Neuronal stem cell (in vitro differentiated cells): ENCODE measurements at regions not wholly inside any gene's neighbourhood (a gene's known extent, or its start where the extent isn't known, plus 50 kb on each side); places are given as distances from the start of the nearest gene placed in this dataset.

Experiments used
- DNase-seq: peaks from one replicate; pipeline ENCODE4 v3.0.0-alpha.2; 2013; ENCODE audit warnings: low spot score
- H2AFZ ChIP-seq: one replicate; pipeline ENCODE4 v1.6.1; 2013; ENCODE audit warnings: mild to moderate bottlenecking, low read length, inconsistent platforms
- H2AK5ac ChIP-seq: 2 replicates; pipeline ENCODE4 v1.6.1; 2013; ENCODE audit warnings: low read depth, mild to moderate bottlenecking, inconsistent platforms, low read length, moderate library complexity, mixed read lengths
- H2BK120ac ChIP-seq: 2 replicates; pipeline ENCODE4 v1.6.1; 2013; ENCODE audit warnings: low read depth, mild to moderate bottlenecking, inconsistent platforms, low read length, moderate library complexity, mixed read lengths
- H2BK12ac ChIP-seq: one replicate; pipeline ENCODE4 v1.6.1; 2013; ENCODE audit warnings: low read length, inconsistent platforms
- H2BK15ac ChIP-seq: 2 replicates; pipeline ENCODE4 v1.6.1; 2013; ENCODE audit warnings: mild to moderate bottlenecking, low read length, inconsistent platforms, mixed read lengths
- H2BK5ac ChIP-seq: one replicate; pipeline ENCODE4 v1.6.1; 2013; ENCODE audit warnings: inconsistent platforms, mild to moderate bottlenecking, low read length, moderate library complexity
- H3K14ac ChIP-seq: one replicate; pipeline ENCODE4 v1.6.1; 2013; ENCODE audit warnings: low read length, inconsistent platforms
- H3K18ac ChIP-seq: 2 replicates; pipeline ENCODE4 v1.6.1; 2013; ENCODE audit warnings: low read length, inconsistent platforms
- H3K23ac ChIP-seq: 2 replicates; pipeline ENCODE4 v1.6.1; 2013; ENCODE audit warnings: low read depth, mild to moderate bottlenecking, mixed read lengths, low read length, inconsistent platforms; ENCODE audit not compliant: poor library complexity
- H3K27ac ChIP-seq: replicated peaks from 3 replicates; pipeline ENCODE4 v1.5.1; 2013; ENCODE audit warnings: low read length, inconsistent platforms
- H3K27me3 ChIP-seq, 3 experiments: 2 replicates each; pipeline ENCODE4 v1.6.1; 2013; ENCODE audit warnings: low read length in 3 of 3, mild to moderate bottlenecking in 2 of 3, inconsistent platforms in 1 of 3, low read depth in 1 of 3, mixed read lengths in 1 of 3, moderate library complexity in 1 of 3; ENCODE audit not compliant: control insufficient read depth in 3 of 3, insufficient read depth in 3 of 3
- H3K36me3 ChIP-seq, 2 donors: replicated peaks in 1 of 2; 2 replicates each; pipeline ENCODE4 v1.6.1; 2013; ENCODE audit warnings: low read length in 2 of 2; ENCODE audit not compliant: control insufficient read depth in 2 of 2, insufficient read depth in 2 of 2
- H3K4ac ChIP-seq: 2 replicates; pipeline ENCODE4 v1.6.1; 2013; ENCODE audit warnings: inconsistent platforms, mild to moderate bottlenecking, low read length, moderate library complexity
- H3K4me1 ChIP-seq, 2 donors: 1 replicate in 1 of 2; 2 replicates in 1 of 2; pipeline ENCODE4 v1.6.1; 2013; ENCODE audit warnings: low read length in 2 of 2, low read depth in 1 of 2; ENCODE audit not compliant: control insufficient read depth in 2 of 2, insufficient read depth in 1 of 2
- H3K4me2 ChIP-seq: one replicate; pipeline ENCODE4 v1.6.1; 2013; ENCODE audit warnings: mild to moderate bottlenecking, low read length, inconsistent platforms; ENCODE audit not compliant: insufficient read depth, poor library complexity, severe bottlenecking
- H3K4me3 ChIP-seq, 2 donors: 2 replicates each; pipeline ENCODE4 v1.5.1; 2013; ENCODE audit warnings: low read length in 2 of 2, mild to moderate bottlenecking in 2 of 2, inconsistent platforms in 1 of 2, moderate library complexity in 1 of 2
- H3K79me1 ChIP-seq: one replicate; pipeline ENCODE4 v1.6.1; 2013; ENCODE audit warnings: low read depth, mild to moderate bottlenecking, inconsistent platforms, low read length, moderate library complexity
- H3K9ac ChIP-seq: one replicate; pipeline ENCODE4 v1.6.1; 2013; ENCODE audit warnings: mild to moderate bottlenecking, low read depth, low read length, inconsistent platforms; ENCODE audit not compliant: poor library complexity
- H3K9me3 ChIP-seq, 2 donors: replicated peaks in 1 of 2; 2 replicates each; pipeline versions ENCODE3 to v1.6.1; 2013; ENCODE audit warnings: low read length in 2 of 2, mild to moderate bottlenecking in 2 of 2, inconsistent platforms in 1 of 2, low read depth in 1 of 2, mixed read lengths in 1 of 2, moderate library complexity in 1 of 2; ENCODE audit not compliant: control insufficient read depth in 2 of 2, insufficient read depth in 1 of 2
- H4K8ac ChIP-seq: one replicate; pipeline ENCODE4 v1.6.1; 2013; ENCODE audit warnings: low read depth, mild to moderate bottlenecking, inconsistent platforms, low read length, moderate library complexity
- H4K91ac ChIP-seq: one replicate; pipeline ENCODE4 v1.6.1; 2013; ENCODE audit warnings: low read length, low read depth, mild to moderate bottlenecking, inconsistent platforms; ENCODE audit not compliant: poor library complexity
- WGBS, 2 donors: extraction: QIAGEN DNeasy Blood & Tissue Kit; methylation state at CpG; one replicate each; pipeline ENCODE4 v1.1.7; 2013; ENCODE audit warnings: missing lambda C conversion rate in 2 of 2, mixed read lengths in 1 of 2; ENCODE audit not compliant: insufficient read length in 2 of 2, insufficient replicate concordance in 1 of 2; ENCODE audit errors: extremely low coverage in 2 of 2; 5-methylcytosine and 5-hydroxymethylcytosine counted together

DNA sequence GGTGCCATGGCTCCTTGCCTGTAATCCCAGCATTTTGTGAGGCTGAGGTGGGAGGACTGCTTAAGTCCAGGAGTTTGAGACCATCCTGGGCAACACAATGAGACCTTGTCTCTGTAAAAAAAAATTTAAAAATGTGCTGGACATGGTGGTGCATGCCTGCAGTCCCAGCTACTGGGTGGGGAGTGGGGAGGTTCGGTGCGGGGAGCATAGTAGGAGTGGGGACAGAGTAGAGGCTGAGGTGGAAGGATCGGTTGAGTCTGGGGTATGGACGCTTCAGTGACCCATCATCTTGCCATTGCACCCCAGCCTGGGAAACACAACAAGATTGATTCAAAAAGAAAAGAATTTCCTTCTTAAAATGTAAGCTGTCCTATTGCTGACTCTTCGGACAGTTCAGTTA, 1490.0 kb upstream of the GBE1 start:
- no peaks in the 10 kb centered on the region for H3K79me1 ChIP-seq
- H3K27me3 ChIP-seq = no peaks in the 10 kb centered on the region
- H3K4me2 ChIP-seq = no peak overlapping the region
- no peaks in the 10 kb centered on the region for H3K9me3 ChIP-seq
- H3K23ac ChIP-seq = no peak overlapping the region
- no peaks in the 10 kb centered on the region for H3K36me3 ChIP-seq
- no peak overlapping the region for H3K4ac ChIP-seq
- H2AK5ac ChIP-seq = no peak overlapping the region
- no peak overlapping the region for H2BK5ac ChIP-seq
- H4K91ac ChIP-seq = no peak overlapping the region
- no peak overlapping the region for H2BK120ac ChIP-seq
- no CpG with 5 or more reads among the region's 5 CpGs for WGBS, 2 donors
- H3K4me1 ChIP-seq = no peaks in the 10 kb centered on the region
- H3K27ac ChIP-seq = no peak overlapping the region
- no peak overlapping the region for H3K14ac ChIP-seq
- H3K4me3 ChIP-seq = no peak overlapping the region
- H2BK15ac ChIP-seq = no peak overlapping the region
- H3K18ac ChIP-seq = no peak overlapping the region
- no peak overlapping the region for H4K8ac ChIP-seq
- no peak overlapping the region for H2BK12ac ChIP-seq
- DNase-seq = no peak
- no peak overlapping the region for H3K9ac ChIP-seq
- H2AFZ ChIP-seq = no peak overlapping the region

GRCh38 chr3:83250613-83251012, 1489.2 kb upstream of the GBE1 start:
- H3K18ac ChIP-seq = no peak overlapping the region
- no peaks in the 10 kb centered on the region for H3K79me1 ChIP-seq
- no CpG with 5 or more reads among the region's 1 CpG for WGBS, 2 donors
- H3K14ac ChIP-seq = no peak overlapping the region
- no peak overlapping the region for H2BK12ac ChIP-seq
- no peak overlapping the region for H2BK120ac ChIP-seq
- H2BK5ac ChIP-seq = no peak overlapping the region
- no peaks in the 10 kb centered on the region for H3K27me3 ChIP-seq
- H3K23ac ChIP-seq = no peak overlapping the region
- no peak overlapping the region for H3K27ac ChIP-seq
- no peaks in the 10 kb centered on the region for H3K36me3 ChIP-seq
- H3K4me1 ChIP-seq = no peaks in the 10 kb centered on the region
- no peak overlapping the region for H2AK5ac ChIP-seq
- H3K9me3 ChIP-seq = no peaks in the 10 kb centered on the region
- no peak overlapping the region for H3K4me3 ChIP-seq
- DNase-seq = no peak
- no peak overlapping the region for H3K4ac ChIP-seq
- no peak overlapping the region for H3K4me2 ChIP-seq
- no peak overlapping the region for H3K9ac ChIP-seq
- H4K91ac ChIP-seq = no peak overlapping the region
- no peak overlapping the region for H2AFZ ChIP-seq
- H4K8ac ChIP-seq = no peak overlapping the region
- H2BK15ac ChIP-seq = no peak overlapping the region

- WGBS, 2 donors = no CpG with 5 or more reads among the region's 3 CpGs
- H3K9me3 ChIP-seq = no peaks in the 10 kb centered on the region
- H3K27ac ChIP-seq = no peak overlapping the region
- H2BK12ac ChIP-seq = no peak overlapping the region
- no peaks in the 10 kb centered on the region for H3K4me1 ChIP-seq
- no peak overlapping the region for H3K23ac ChIP-seq
- no peak overlapping the region for H3K4me2 ChIP-seq
- H2BK15ac ChIP-seq = no peak overlapping the region
- no peaks in the 10 kb centered on the region for H3K36me3 ChIP-seq
- H2AFZ ChIP-seq = no peak overlapping the region
- no peak overlapping the region for H2BK120ac ChIP-seq
- H2BK5ac ChIP-seq = no peak overlapping the region
- no peak overlapping the region for H3K18ac ChIP-seq
- H3K9ac ChIP-seq = no peak overlapping the region
- H4K91ac ChIP-seq = no peak overlapping the region
- H3K14ac ChIP-seq = peak overlapping the region; percentile 71
- H2AK5ac ChIP-seq = no peak overlapping the region
- no peaks in the 10 kb centered on the region for H3K27me3 ChIP-seq
- no peak overlapping the region for H4K8ac ChIP-seq
- H3K79me1 ChIP-seq = no peaks in the 10 kb centered on the region
- no peak overlapping the region for H3K4me3 ChIP-seq
- no peak for DNase-seq
- H3K4ac ChIP-seq = no peak overlapping the region
Measured at GRCh38 chr3:83248454-83248853, 1487.0 kb upstream of the GBE1 start.

GRCh38 chr3:83235180-83235814, 1473.9 kb upstream of the GBE1 start:
- H3K4me3 ChIP-seq = no peak overlapping the region
- no peak overlapping the region for H2BK12ac ChIP-seq
- H3K23ac ChIP-seq = no peak overlapping the region
- no peak overlapping the region for H4K91ac ChIP-seq
- H3K4me1 ChIP-seq = no peaks in the 10 kb centered on the region
- H3K27me3 ChIP-seq = no peaks in the 10 kb centered on the region
- no CpG with 5 or more reads among the region's 4 CpGs for WGBS, 2 donors
- no peaks in the 10 kb centered on the region for H3K79me1 ChIP-seq
- H3K14ac ChIP-seq = no peak overlapping the region
- no peak overlapping the region for H2BK15ac ChIP-seq
- no peak overlapping the region for H3K4ac ChIP-seq
- no peak overlapping the region for H3K27ac ChIP-seq
- H3K9me3 ChIP-seq = no peaks in the 10 kb centered on the region
- H2AK5ac ChIP-seq = no peak overlapping the region
- H3K9ac ChIP-seq = no peak overlapping the region
- H2BK120ac ChIP-seq = no peak overlapping the region
- no peak for DNase-seq
- H3K36me3 ChIP-seq = no peaks in the 10 kb centered on the region
- no peak overlapping the region for H2AFZ ChIP-seq
- H2BK5ac ChIP-seq = no peak overlapping the region
- no peak overlapping the region for H3K4me2 ChIP-seq
- H3K18ac ChIP-seq = no peak overlapping the region
- no peak overlapping the region for H4K8ac ChIP-seq
